DOHH2 (cell line): ENCODE measurements at regions not wholly inside any gene's neighbourhood (a gene's known extent, or its start where the extent isn't known, plus 50 kb on each side); places are given as distances from the start of the nearest gene placed in this dataset.

ENCODE experiments used
- EZH2phosphoT487 ChIP-seq: fragments of 200-600 bp; sonication (generic); IDR thresholded peaks from 2 replicates; pipeline ENCODE4 v1.6.1; 2017; ENCODE audit warnings: borderline replicate concordance, mild to moderate bottlenecking, antibody characterized with exemption, low read length, moderate library complexity, mixed read lengths
- TF ChIP-seq, protein P1 (sequence below): fragments of 200-600 bp; sonication (generic); IDR thresholded peaks from one replicate; pipeline ENCODE4 v1.5.1; 2014; ENCODE audit warnings: antibody characterized with exemption, mild to moderate bottlenecking, low read depth, low read length; ENCODE audit not compliant: poor library complexity, severe bottlenecking

GRCh38 chr2:241974096-241974495, 104.6 kb downstream of the RTP5 start:
- TF ChIP-seq, protein P1, sequence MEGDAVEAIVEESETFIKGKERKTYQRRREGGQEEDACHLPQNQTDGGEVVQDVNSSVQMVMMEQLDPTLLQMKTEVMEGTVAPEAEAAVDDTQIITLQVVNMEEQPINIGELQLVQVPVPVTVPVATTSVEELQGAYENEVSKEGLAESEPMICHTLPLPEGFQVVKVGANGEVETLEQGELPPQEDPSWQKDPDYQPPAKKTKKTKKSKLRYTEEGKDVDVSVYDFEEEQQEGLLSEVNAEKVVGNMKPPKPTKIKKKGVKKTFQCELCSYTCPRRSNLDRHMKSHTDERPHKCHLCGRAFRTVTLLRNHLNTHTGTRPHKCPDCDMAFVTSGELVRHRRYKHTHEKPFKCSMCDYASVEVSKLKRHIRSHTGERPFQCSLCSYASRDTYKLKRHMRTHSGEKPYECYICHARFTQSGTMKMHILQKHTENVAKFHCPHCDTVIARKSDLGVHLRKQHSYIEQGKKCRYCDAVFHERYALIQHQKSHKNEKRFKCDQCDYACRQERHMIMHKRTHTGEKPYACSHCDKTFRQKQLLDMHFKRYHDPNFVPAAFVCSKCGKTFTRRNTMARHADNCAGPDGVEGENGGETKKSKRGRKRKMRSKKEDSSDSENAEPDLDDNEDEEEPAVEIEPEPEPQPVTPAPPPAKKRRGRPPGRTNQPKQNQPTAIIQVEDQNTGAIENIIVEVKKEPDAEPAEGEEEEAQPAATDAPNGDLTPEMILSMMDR = no peak
- no peak for TF ChIP-seq EZH2phosphoT487
